NCI-H2029 (cell line): ENCODE measurements at regions not wholly inside any gene's neighbourhood (a gene's known extent, or its start where the extent isn't known, plus 50 kb on each side); places are given as distances from the start of the nearest gene placed in this dataset.

Experiments used
- DNase-seq: peaks from one replicate; lab custom pipeline; 2025; lab: John Stamatoyannopoulos, UW

DNA sequence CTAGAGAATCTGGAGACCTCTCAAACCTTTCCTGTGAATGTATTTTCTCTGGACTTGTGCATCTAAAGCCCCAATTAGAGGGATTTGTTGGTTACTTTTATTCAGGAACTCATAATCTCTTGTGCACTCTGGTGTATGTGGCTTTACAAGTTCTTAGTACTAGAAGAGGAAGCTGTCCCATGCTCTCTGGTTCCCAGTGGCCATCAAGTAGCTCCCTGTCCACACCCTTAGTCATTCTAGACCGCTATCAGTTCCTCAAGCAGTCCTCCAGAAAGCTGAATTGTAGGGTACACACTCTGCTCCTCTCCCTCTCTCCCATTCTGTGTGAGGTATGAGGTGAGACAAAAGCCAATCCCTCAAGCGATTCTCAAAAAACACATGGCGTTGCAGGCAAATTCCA lies 470.3 kb downstream of the PTPRC start:
- DNase-seq = no peak

DNA sequence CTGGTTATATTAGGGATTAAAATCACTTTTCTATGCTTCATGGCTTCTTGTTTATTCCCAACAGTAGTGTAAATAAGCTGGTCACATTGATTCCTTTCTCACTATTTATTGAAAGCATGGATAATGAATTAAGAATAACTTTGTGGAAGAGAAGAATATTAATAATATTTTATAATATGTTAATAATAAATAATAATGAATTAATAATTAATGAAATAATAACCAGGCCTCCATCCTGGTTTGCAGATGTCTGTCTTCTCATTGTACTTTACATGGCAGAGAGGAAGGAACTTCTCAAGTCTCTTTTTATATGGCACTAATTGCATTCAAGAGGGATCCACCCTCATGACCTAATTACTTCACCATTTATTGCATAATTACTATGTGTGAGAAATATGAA lies 473.5 kb downstream of the PTPRC start:
- no peak for DNase-seq

DNA sequence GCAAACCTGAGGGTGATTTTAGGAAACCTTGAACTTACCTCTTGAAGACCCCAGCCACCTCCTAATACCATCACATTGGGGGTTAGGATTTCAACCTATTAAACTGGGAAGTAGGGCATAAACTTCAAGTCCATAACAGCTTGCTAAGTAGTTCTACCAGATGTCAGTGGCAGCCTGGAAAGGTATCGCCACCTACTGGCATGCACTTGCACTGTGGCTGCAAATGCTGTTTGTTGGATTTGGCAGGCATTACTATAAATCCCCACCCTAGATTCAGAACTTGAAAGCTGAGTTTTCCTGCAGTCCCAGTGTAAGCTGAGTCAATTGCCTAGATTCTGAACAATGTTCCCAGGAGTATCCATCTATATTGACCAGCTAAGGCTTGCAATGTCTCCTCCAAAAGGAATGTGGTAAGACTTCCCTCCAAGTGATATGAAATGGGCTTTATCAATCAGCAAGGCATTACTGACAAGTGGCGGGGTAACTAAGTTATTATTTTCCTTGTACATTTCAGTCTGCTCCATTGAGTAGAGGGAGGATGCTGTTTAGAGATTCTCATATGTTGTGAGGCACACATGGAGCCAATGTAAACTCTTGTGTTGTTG lies 474.5 kb downstream of the PTPRC start:
- DNase-seq = no peak

DNA sequence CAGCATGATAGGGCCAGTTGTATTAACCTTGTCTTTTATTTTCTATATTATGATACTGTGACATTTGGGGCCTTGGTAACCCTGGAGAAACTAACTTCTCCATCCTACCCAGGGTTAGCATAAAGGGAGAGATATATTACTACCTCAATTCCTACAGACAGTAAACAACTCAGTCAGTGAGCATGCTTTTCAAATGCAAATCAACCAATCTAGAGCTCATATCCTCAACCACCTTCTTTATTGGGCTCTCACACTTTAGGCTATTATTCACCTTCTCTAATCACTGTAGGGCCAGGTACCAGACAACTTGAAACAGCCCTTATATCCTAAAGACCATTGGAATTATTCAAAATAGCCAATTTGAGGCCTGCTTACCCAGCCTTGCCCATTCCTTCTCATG lies 477.6 kb downstream of the PTPRC start:
- DNase-seq = no peak

DNA sequence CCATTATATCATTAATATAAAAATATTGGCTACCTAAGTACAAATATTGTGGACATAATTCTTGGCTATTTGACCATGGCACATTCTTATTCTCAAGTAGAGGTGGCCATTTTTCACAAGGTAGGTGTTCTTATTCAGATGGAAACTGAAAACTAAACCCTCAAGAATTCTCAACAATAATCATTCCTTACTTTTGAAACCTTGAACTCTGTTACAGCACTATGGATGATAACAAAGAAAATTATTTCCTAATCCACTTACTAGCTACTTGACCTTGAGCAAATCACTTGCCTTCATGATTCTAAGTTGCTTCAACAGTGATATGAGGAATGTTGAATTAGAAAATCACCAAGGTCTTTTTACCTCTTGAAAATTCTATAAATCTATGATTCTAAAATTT lies 482.2 kb downstream of the PTPRC start:
- no peak for DNase-seq

- DNase-seq = no peak
Observed at GRCh38 chr1:199122085-199122484, 483.2 kb downstream of the PTPRC start.

- no peak for DNase-seq
Observed at GRCh38 chr1:199122532-199123311, 483.9 kb downstream of the PTPRC start.

- no peak for DNase-seq
Observed at GRCh38 chr1:199123615-199124014, 484.8 kb downstream of the PTPRC start.

GRCh38 chr1:199124351-199124750 lies 485.5 kb downstream of the PTPRC start:
- DNase-seq = no peak

DNA sequence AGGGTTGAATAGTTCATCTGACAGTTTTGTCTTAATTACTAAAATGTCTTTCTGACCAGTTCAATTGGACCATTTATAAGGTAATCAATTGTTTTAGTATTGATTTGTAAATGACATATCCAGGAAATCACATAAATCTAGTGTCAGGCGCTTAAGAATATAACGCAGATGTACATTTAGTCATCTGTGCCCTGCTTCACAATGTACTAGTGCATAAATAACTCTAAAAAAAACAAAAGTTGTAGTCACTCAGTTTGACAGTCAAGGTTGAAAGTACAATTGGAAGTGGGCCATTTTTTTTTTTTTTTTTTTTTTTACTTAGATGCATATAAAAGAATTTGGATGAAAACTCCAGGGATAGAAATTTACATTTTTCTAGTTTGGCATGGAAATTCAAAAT lies 490.4 kb downstream of the PTPRC start:
- no peak for DNase-seq

- DNase-seq = no peak
Observed at GRCh38 chr1:199132006-199132405, 493.2 kb downstream of the PTPRC start.

- DNase-seq = no peak
Observed at GRCh38 chr1:199135901-199136300, 497.1 kb downstream of the PTPRC start.

GRCh38 chr1:199138061-199138460 lies 499.2 kb downstream of the PTPRC start:
- DNase-seq = no peak

DNA sequence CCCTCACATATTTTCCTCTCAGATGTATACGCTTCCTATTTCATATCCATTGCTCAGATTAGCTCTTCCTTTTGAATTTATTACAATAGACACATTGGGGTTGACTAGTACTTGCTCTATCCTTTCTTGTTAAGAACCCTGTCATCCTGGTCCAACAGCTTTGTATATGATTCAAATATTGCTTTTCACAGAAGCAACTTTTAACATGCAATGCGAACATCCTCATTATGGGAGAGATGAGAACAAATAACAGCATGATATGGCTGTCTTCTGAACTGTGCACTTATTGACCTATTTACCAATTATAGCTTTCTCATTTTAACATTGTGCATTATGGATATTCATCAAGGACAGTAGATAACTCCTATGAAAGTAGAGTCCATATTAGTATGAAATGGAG lies 510.8 kb downstream of the PTPRC start:
- no peak for DNase-seq

GRCh38 chr1:199150756-199151155 lies 511.9 kb downstream of the PTPRC start:
- DNase-seq = no peak

DNA sequence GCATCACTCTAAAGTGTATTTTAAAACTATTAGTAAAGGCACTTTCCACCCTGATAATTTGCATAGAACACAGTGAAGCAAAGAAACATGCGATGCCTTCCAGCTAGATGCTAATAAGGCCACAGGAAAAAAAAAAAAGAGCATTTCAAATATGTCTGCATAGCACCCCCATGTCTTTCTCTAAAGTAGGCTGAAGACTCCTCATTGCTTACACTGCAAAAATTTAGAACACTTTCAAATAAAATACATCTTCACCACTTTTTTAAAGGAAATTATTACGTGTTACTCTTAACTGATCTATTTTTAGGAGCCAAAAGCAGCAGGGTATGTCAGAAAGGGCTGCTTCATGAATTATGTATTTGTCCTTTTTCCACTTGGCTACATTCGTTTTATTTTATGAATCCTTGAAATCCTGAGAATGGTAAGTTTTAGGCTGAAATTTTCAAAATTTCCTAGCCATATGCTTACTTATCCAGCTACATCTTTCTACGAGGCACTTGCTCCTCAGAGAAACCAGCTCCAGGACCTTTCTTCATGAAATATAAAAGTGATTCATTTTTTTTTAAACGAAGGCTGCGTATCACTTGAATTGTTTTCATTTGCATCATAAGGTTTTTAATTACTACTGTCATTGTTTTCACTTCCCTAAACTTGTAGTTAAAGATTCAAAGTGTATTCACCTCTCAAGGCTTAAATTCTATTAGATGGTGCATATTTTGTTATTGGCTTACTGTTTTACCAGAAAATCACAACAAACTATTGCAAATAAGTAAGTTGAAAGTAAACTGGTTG lies 513.0 kb downstream of the PTPRC start:
- no peak for DNase-seq

DNA sequence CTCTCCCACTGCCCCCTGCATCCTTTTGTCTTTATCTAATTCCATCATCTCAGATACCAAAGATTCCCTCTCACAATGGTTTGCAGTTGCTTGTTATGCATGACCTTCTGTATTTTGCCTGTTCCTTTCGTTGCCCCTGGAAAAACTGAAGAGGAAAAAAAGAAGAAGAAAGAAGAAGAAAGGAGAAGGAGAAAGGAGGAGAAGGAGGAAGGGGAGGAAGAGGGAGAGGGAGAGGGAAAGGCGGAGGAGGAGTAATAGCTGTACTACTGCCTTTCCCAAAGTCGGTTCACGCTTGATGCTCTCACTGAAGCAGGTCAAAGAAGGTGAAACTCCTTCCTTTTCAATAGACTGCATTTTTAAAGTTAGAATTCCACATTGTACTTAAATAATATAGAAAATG lies 513.8 kb downstream of the PTPRC start:
- DNase-seq = no peak

GRCh38 chr1:199155166-199156019 lies 516.6 kb downstream of the PTPRC start:
- DNase-seq = no peak

DNA sequence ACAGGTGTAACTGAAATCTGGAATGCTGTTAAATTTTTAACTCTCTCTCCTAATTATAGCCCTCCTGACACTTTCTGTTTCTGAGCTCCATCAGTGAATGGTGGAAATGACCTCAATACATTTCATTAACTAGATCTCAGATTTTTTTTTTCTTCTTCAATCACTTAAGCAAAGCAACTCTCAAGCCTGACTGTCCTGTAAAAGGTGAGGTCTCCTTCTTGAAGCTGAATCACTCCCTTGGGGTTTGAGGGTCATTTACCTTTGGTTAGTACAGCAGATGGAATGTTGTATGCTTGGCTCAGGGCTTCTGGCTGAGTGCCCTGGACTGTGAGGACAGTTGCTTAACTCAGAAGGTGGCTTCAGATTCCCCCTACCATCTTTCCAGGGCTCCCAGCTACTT lies 518.7 kb downstream of the PTPRC start:
- no peak for DNase-seq

- no peak for DNase-seq
Observed at GRCh38 chr1:199160521-199161318, 521.9 kb downstream of the PTPRC start.

DNA sequence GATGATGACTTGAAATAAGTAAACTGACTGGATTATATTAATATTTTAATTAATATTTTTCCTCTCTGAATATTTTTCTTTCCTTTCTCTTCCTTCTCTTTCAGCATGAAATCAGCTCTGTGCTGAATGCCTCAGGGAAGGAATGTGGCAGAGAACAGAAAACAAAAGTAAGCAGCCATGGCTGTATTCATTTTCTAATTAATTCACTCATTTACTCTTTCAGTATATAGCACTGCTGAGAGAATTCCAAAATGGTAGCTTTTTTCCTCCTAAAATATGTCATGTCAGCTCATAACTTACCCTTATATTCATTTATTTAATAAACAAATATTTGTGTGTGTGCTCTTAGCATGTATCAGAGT lies 522.5 kb downstream of the PTPRC start:
- DNase-seq = no peak
